ENCODE measurements at regions not wholly inside any gene's neighbourhood (a gene's known extent, or its start where the extent isn't known, plus 50 kb on each side); places are given as distances from the start of the nearest gene placed in this dataset.
"Not testable (repeated sequence)": the region's sequence is repeated elsewhere in the genome, so short reads cannot be mapped to it uniquely, and the experiment has no call there.

DNA sequence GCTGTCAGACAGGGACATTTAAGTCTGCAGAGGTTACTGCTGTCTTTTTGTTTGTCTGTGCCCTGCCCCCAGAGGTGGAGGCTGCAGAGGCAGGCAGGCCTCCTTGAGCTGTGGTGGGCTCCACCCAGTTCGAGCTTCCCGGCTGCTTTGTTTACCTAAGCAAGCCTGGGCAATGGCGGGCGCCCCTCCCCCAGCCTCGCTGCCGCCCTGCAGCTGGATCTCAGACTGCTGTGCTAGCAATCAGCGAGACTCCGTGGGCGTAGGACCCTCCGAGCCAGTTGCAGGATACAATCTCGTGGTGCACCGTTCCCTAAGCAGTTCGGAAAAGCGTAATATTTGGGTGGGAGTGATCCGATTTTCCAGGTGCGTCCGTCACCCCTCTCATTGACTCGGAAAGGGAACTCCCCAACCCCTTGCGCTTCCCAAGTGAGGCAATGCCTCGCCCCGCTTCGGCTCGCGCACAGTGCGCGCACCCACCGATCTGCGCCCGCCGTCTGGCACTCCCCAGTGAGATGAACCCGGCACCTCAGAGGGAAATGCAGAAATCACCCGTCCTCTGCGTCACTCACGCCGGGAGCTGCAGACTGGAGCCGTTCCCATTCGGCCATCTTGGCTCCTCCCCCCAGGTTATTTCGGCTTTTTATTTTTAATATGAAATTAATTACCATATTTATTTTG lies 217.8 kb upstream of the EPHA7 start:
- TF ChIP-seq, protein P1, sequence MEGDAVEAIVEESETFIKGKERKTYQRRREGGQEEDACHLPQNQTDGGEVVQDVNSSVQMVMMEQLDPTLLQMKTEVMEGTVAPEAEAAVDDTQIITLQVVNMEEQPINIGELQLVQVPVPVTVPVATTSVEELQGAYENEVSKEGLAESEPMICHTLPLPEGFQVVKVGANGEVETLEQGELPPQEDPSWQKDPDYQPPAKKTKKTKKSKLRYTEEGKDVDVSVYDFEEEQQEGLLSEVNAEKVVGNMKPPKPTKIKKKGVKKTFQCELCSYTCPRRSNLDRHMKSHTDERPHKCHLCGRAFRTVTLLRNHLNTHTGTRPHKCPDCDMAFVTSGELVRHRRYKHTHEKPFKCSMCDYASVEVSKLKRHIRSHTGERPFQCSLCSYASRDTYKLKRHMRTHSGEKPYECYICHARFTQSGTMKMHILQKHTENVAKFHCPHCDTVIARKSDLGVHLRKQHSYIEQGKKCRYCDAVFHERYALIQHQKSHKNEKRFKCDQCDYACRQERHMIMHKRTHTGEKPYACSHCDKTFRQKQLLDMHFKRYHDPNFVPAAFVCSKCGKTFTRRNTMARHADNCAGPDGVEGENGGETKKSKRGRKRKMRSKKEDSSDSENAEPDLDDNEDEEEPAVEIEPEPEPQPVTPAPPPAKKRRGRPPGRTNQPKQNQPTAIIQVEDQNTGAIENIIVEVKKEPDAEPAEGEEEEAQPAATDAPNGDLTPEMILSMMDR (IDR thresholded peaks at IDR 0.05; ENCODE audit: low read length), result not testable (repeated sequence)
- not testable (repeated sequence) for TF ChIP-seq EZH2 (optimal IDR thresholded peaks at IDR 0.05; ENCODE audit: low read depth, low read length); EZH2phosphoT487 (IDR thresholded peaks at IDR 0.05; ENCODE audit: low read length)

Data from MM.1S (cell line).